GM21381 (cell line): ENCODE measurements at regions not wholly inside any gene's neighbourhood (a gene's known extent, or its start where the extent isn't known, plus 50 kb on each side); places are given as distances from the start of the nearest gene placed in this dataset.

Experiments used
- ATAC-seq: cut with Tn5 transposase; IDR thresholded peaks from one replicate; pipeline ENCODE4 v1.9.1; 2021; ENCODE audit warnings: mild to moderate bottlenecking, moderate library complexity; ENCODE audit not compliant: unreplicated experiment

GRCh38 chr12:19709889-19710288 is 270.6 kb downstream of the AEBP2 start:
- no peak for ATAC-seq

GRCh38 chr12:19710811-19711793 is 271.8 kb downstream of the AEBP2 start:
- ATAC-seq, result no peak

GRCh38 chr12:19712041-19712440 is 272.7 kb downstream of the AEBP2 start:
- ATAC-seq, result no peak

- ATAC-seq, result no peak
Measured at GRCh38 chr12:19718401-19718800, 279.1 kb downstream of the AEBP2 start.

GRCh38 chr12:19719672-19720071 is 280.4 kb downstream of the AEBP2 start:
- no peak for ATAC-seq

- no peak for ATAC-seq
Measured at GRCh38 chr12:19726122-19726521, 286.8 kb downstream of the AEBP2 start.

- no peak for ATAC-seq
Measured at GRCh38 chr12:19726592-19726991, 287.3 kb downstream of the AEBP2 start.

GRCh38 chr12:19737019-19737418 is 297.7 kb downstream of the AEBP2 start:
- ATAC-seq, result no peak

- no peak for ATAC-seq
Measured at GRCh38 chr12:19739195-19739776, 300.0 kb downstream of the AEBP2 start.

GRCh38 chr12:19740472-19741131 is 301.3 kb downstream of the AEBP2 start:
- ATAC-seq, result no peak

GRCh38 chr12:19741132-19741489 is 301.8 kb downstream of the AEBP2 start:
- ATAC-seq, result no peak

- no peak for ATAC-seq
Measured at GRCh38 chr12:19744705-19745218, 305.5 kb downstream of the AEBP2 start.

- no peak for ATAC-seq
Measured at GRCh38 chr12:19746471-19746870, 307.2 kb downstream of the AEBP2 start.

- no peak for ATAC-seq
Measured at GRCh38 chr12:19749906-19750574, 310.7 kb downstream of the AEBP2 start.

GRCh38 chr12:19751078-19751477 is 311.8 kb downstream of the AEBP2 start:
- no peak for ATAC-seq

- no peak for ATAC-seq
Measured at GRCh38 chr12:19752712-19753111, 313.4 kb downstream of the AEBP2 start.

- ATAC-seq, result no peak
Measured at GRCh38 chr12:19755136-19755535, 315.8 kb downstream of the AEBP2 start.

- ATAC-seq, result no peak
Measured at GRCh38 chr12:19757317-19757877, 318.1 kb downstream of the AEBP2 start.

- no peak for ATAC-seq
Measured at GRCh38 chr12:19759227-19759626, 319.9 kb downstream of the AEBP2 start.

GRCh38 chr12:19760611-19761010 is 321.3 kb downstream of the AEBP2 start:
- ATAC-seq, result no peak

GRCh38 chr12:19761463-19761862 is 322.2 kb downstream of the AEBP2 start:
- no peak for ATAC-seq
